GM23248 (cell line): ENCODE measurements at regions not wholly inside any gene's neighbourhood (a gene's known extent, or its start where the extent isn't known, plus 50 kb on each side); places are given as distances from the start of the nearest gene placed in this dataset.

Experiments used
- DNase-seq: peaks from one replicate; pipeline ENCODE4 v3.0.0-alpha.2; 2015
- H2AFZ ChIP-seq: fragments of 200-600 bp; sonication (generic); 2 replicates; pipeline ENCODE4 v1.6.1; 2016; ENCODE audit warnings: antibody characterized with exemption
- H3F3A ChIP-seq: fragments of 200-600 bp; sonication (generic); 2 replicates; pipeline ENCODE4 v1.6.1; 2016; ENCODE audit warnings: mild to moderate bottlenecking, antibody characterized with exemption, mixed run types; ENCODE audit not compliant: insufficient read depth
- H3K27ac ChIP-seq: fragments of 200-600 bp; sonication (generic); 2 replicates; pipeline ENCODE4 v1.5.1; 2016; ENCODE audit warnings: mild to moderate bottlenecking
- H3K27me3 ChIP-seq: fragments of 200-600 bp; sonication (generic); replicated peaks from 2 replicates; pipeline ENCODE4 v1.6.1; 2016; ENCODE audit warnings: mild to moderate bottlenecking; ENCODE audit not compliant: insufficient read depth
- H3K36me3 ChIP-seq: fragments of 200-600 bp; sonication (generic); 2 replicates; pipeline ENCODE4 v1.6.1; 2016; ENCODE audit warnings: low read depth, mild to moderate bottlenecking
- H3K4me1 ChIP-seq: fragments of 200-600 bp; sonication (generic); 2 replicates; pipeline ENCODE4 v1.6.1; 2016; ENCODE audit warnings: mild to moderate bottlenecking; ENCODE audit not compliant: insufficient read depth
- H3K4me2 ChIP-seq: fragments of 200-600 bp; sonication (generic); one replicate; pipeline ENCODE4 v1.6.1; 2016; ENCODE audit warnings: mild to moderate bottlenecking; ENCODE audit not compliant: unreplicated experiment
- H3K4me3 ChIP-seq: fragments of 200-600 bp; sonication (generic); 2 replicates; pipeline ENCODE4 v1.5.1; 2016; ENCODE audit warnings: mild to moderate bottlenecking
- H3K79me2 ChIP-seq: fragments of 200-600 bp; sonication (generic); 2 replicates; pipeline ENCODE4 v1.6.1; 2016; ENCODE audit warnings: mild to moderate bottlenecking; ENCODE audit not compliant: insufficient read depth
- H3K9ac ChIP-seq: fragments of 200-600 bp; sonication (generic); 2 replicates; pipeline ENCODE4 v1.6.1; 2016; ENCODE audit warnings: mild to moderate bottlenecking
- H3K9me2 ChIP-seq: fragments of 200-600 bp; sonication (generic); 2 replicates; pipeline ENCODE4 v1.6.1; 2016; ENCODE audit warnings: mixed run types, mild to moderate bottlenecking, moderate library complexity; ENCODE audit not compliant: insufficient read depth
- H3K9me3 ChIP-seq: fragments of 200-600 bp; sonication (generic); one replicate; pipeline ENCODE4 v1.6.1; 2017; ENCODE audit warnings: low read depth
- H4K20me1 ChIP-seq: fragments of 200-600 bp; sonication (generic); 2 replicates; pipeline ENCODE4 v1.6.0; 2016; ENCODE audit not compliant: insufficient read depth
- EZH2 ChIP-seq: fragments of 200-600 bp; sonication (generic); IDR thresholded peaks from 2 replicates; pipeline ENCODE4 v1.6.1; 2018; ENCODE audit warnings: antibody characterized with exemption, mild to moderate bottlenecking; ENCODE audit not compliant: insufficient read depth, poor library complexity, severe bottlenecking
- EZH2phosphoT487 ChIP-seq: fragments of 200-600 bp; sonication (generic); IDR thresholded peaks from 2 replicates; pipeline ENCODE4 v1.6.1; 2018; ENCODE audit warnings: antibody characterized with exemption, moderate library complexity, mild to moderate bottlenecking, low read depth; ENCODE audit not compliant: insufficient read depth
- WGBS, 2 experiments: methylation state at CpG; one replicate each; pipeline ENCODE4 v1.1.6; 2015 to 2017; ENCODE audit warnings: low lambda C conversion rate in 2 of 2, low coverage in 1 of 2; ENCODE audit errors: missing lambda C conversion rate in 2 of 2; 5-methylcytosine and 5-hydroxymethylcytosine counted together
- in situ Hi-C: fragments of 300-500 bp; cut with MboI; formaldehyde crosslinking; loops from 2 replicates; pipeline ENCODE4 v1.15.0; 2020

GRCh38 chr14:31963587-31963986, 113.5 kb upstream of the ARHGAP5 start:
- no peak overlapping the region for H3K27ac ChIP-seq
- no peak overlapping the region for H3K9ac ChIP-seq
- WGBS, 2 experiments: 80 to 88% methylated on average over 2 of the region's 2 CpGs
- H3K4me1 ChIP-seq: peaks cover 11% of the 10 kb centered on the region
- DNase-seq: no peak
- no peak overlapping the region for H2AFZ ChIP-seq
- no peaks in the 10 kb centered on the region for H3K79me2 ChIP-seq
- in situ Hi-C loops: no loop called here
- H3K4me2 ChIP-seq: no peak overlapping the region
- H3K36me3 ChIP-seq: no peaks in the 10 kb centered on the region
- H3F3A ChIP-seq: peaks cover 12% of the 10 kb centered on the region
- no peaks in the 10 kb centered on the region for H4K20me1 ChIP-seq
- no peaks in the 10 kb centered on the region for H3K9me2 ChIP-seq
- no peak overlapping the region for H3K4me3 ChIP-seq
- H3K9me3 ChIP-seq: no peaks in the 10 kb centered on the region
- H3K27me3 ChIP-seq: no peaks in the 10 kb centered on the region
- TF ChIP-seq EZH2phosphoT487: no peak
- no peak for TF ChIP-seq EZH2

- H3K36me3 ChIP-seq: no peaks in the 10 kb centered on the region
- no peaks in the 10 kb centered on the region for H3K27me3 ChIP-seq
- H3K79me2 ChIP-seq: no peaks in the 10 kb centered on the region
- H3K9ac ChIP-seq: no peak overlapping the region
- no peak overlapping the region for H3K4me2 ChIP-seq
- H3K27ac ChIP-seq: no peak overlapping the region
- TF ChIP-seq EZH2phosphoT487: no peak
- TF ChIP-seq EZH2: no peak
- no peaks in the 10 kb centered on the region for H4K20me1 ChIP-seq
- in situ Hi-C loops: no loop called here
- H3K9me2 ChIP-seq: no peaks in the 10 kb centered on the region
- 65 to 69% methylated on average over 6 of the region's 6 CpGs for WGBS, 2 experiments
- H3K4me1 ChIP-seq: peaks cover 16% of the 10 kb centered on the region
- DNase-seq: no peak
- H2AFZ ChIP-seq: no peak overlapping the region
- H3K9me3 ChIP-seq: no peaks in the 10 kb centered on the region
- peaks cover 12% of the 10 kb centered on the region for H3F3A ChIP-seq
- no peak overlapping the region for H3K4me3 ChIP-seq
These were observed 112.6 kb upstream of the ARHGAP5 start for GRCh38 chr14:31964490-31964889.

- H3K4me1 ChIP-seq: peaks cover 16% of the 10 kb centered on the region
- H3K9ac ChIP-seq: no peak overlapping the region
- no peaks in the 10 kb centered on the region for H3K79me2 ChIP-seq
- 81% methylated on average over 11 of the region's 11 CpGs for WGBS, 2 experiments
- no peak overlapping the region for H3K4me3 ChIP-seq
- DNase-seq: no peak
- no peaks in the 10 kb centered on the region for H3K9me3 ChIP-seq
- H3K27me3 ChIP-seq: no peaks in the 10 kb centered on the region
- H3F3A ChIP-seq: peaks cover 12% of the 10 kb centered on the region
- H3K4me2 ChIP-seq: no peak overlapping the region
- H3K36me3 ChIP-seq: no peaks in the 10 kb centered on the region
- no peak overlapping the region for H3K27ac ChIP-seq
- no peaks in the 10 kb centered on the region for H3K9me2 ChIP-seq
- no peaks in the 10 kb centered on the region for H4K20me1 ChIP-seq
- H2AFZ ChIP-seq: no peak overlapping the region
- no peak for TF ChIP-seq EZH2phosphoT487
- TF ChIP-seq EZH2: no peak
- in situ Hi-C loops: no loop called here
These were observed 111.9 kb upstream of the ARHGAP5 start for GRCh38 chr14:31965071-31965734.

- Histone ChIP-seq H3K9ac (no peak overlapping the region), H3K27me3 (no peaks in the 10 kb centered on the region), H3F3A (peaks cover 12% of the 10 kb centered on the region), H3K9me3 (no peaks in the 10 kb centered on the region), H3K4me2 (peak overlapping the region; percentile 18), H3K4me3 (no peak overlapping the region), H3K27ac (no peak overlapping the region), H3K4me1 (peaks cover 16% of the 10 kb centered on the region), H2AFZ (no peak overlapping the region), H3K36me3 (no peaks in the 10 kb centered on the region), H3K9me2 (no peaks in the 10 kb centered on the region), H3K79me2 (no peaks in the 10 kb centered on the region), H4K20me1 (no peaks in the 10 kb centered on the region)
- no peak for TF ChIP-seq EZH2
- no peak for TF ChIP-seq EZH2phosphoT487
- in situ Hi-C loops: no loop called here
- DNase-seq: peak; percentile 34
- WGBS, 2 experiments: 54 to 56% methylated on average over 9 of the region's 9 CpGs
These were observed 111.1 kb upstream of the ARHGAP5 start for GRCh38 chr14:31965735-31966598.
